PC-3 (cell line): ENCODE measurements at regions not wholly inside any gene's neighbourhood (a gene's known extent, or its start where the extent isn't known, plus 50 kb on each side); places are given as distances from the start of the nearest gene placed in this dataset.

Source experiments
- ATAC-seq: fragments of 200-7000 bp; cut with Tn5 transposase; 2 replicates; pipeline ENCODE4 v1.9.1; 2020; ENCODE audit warnings: mild to moderate bottlenecking, moderate library complexity
- BruUV-seq: library from RNA; stranded (reverse); fragments of 400-500 nt; replicated peaks from 2 replicates; lab custom pipeline; 2021; lab: Mats Ljungman, UMichigan
- CTCF ChIA-PET: fragments of 300-600 bp; sonication (Branson Sonifier 250); formaldehyde crosslinking; loops from one replicate; lab custom pipeline; 2022; ENCODE audit warnings: antibody characterized with exemption; lab: Charles Lee
- POLR2A ChIA-PET: fragments of 300-600 bp; sonication (Branson Sonifier 250); formaldehyde crosslinking; loops from one replicate; lab custom pipeline; 2022; ENCODE audit warnings: antibody characterized with exemption; ENCODE audit not compliant: unreplicated experiment; lab: Charles Lee
- DNase-seq: peaks from one replicate; pipeline ENCODE4 v3.0.0-alpha.2; 2015
- H2AFZ ChIP-seq: fragments of 300-600 bp; sonication (generic); 2 replicates; pipeline ENCODE4 v1.6.0; 2016; ENCODE audit warnings: antibody characterized with exemption, low read length
- H3F3A ChIP-seq: fragments of 300-600 bp; sonication (generic); one replicate; pipeline ENCODE4 v1.6.0; 2017; ENCODE audit warnings: antibody characterized with exemption, low read length, control low read depth, mild to moderate bottlenecking; ENCODE audit not compliant: unreplicated experiment
- H3K27ac ChIP-seq: fragments of 300-600 bp; sonication (generic); 2 replicates; pipeline ENCODE4 v1.5.1; 2016; ENCODE audit warnings: mild to moderate bottlenecking, low read length
- H3K27me3 ChIP-seq: fragments of 300-600 bp; sonication (generic); 2 replicates; pipeline ENCODE4 v1.6.1; 2016; ENCODE audit warnings: low read length, mixed read lengths
- H3K36me3 ChIP-seq: fragments of 300-600 bp; sonication (generic); 2 replicates; pipeline ENCODE4 v1.6.1; 2016; ENCODE audit warnings: low read depth, mixed run types, low read length, mixed read lengths
- H3K4me1 ChIP-seq: fragments of 300-600 bp; sonication (generic); 2 replicates; pipeline ENCODE4 v1.5.1; 2016; ENCODE audit warnings: low read length; ENCODE audit not compliant: insufficient read depth
- H3K4me2 ChIP-seq: fragments of 300-600 bp; sonication (generic); 2 replicates; pipeline ENCODE4 v1.6.0; 2016; ENCODE audit warnings: low read length
- H3K4me3 ChIP-seq: fragments of 300-600 bp; sonication (generic); 2 replicates; pipeline ENCODE4 v1.5.1; 2016; ENCODE audit warnings: mild to moderate bottlenecking, low read length, mixed read lengths
- H3K79me2 ChIP-seq: fragments of 300-600 bp; sonication (generic); 2 replicates; pipeline ENCODE4 v1.6.1; 2017; ENCODE audit warnings: low read length, mixed read lengths
- H3K9ac ChIP-seq: fragments of 300-600 bp; sonication (generic); 2 replicates; pipeline ENCODE4 v1.6.0; 2016; ENCODE audit warnings: mild to moderate bottlenecking, low read length
- H3K9me2 ChIP-seq: fragments of 300-600 bp; sonication (generic); replicated peaks from 2 replicates; pipeline ENCODE4 v1.6.1; 2016; ENCODE audit warnings: mixed run types, low read length, mixed read lengths
- H3K9me3 ChIP-seq: fragments of 300-600 bp; sonication (generic); 2 replicates; pipeline ENCODE4 v1.6.1; 2016; ENCODE audit warnings: low read length, mixed read lengths
- H4K20me1 ChIP-seq: fragments of 300-600 bp; sonication (generic); 2 replicates; pipeline ENCODE4 v1.6.1; 2016; ENCODE audit warnings: low read length, mixed read lengths
- EZH2 ChIP-seq: fragments of 300-600 bp; sonication (generic); IDR thresholded peaks from one replicate; pipeline ENCODE4 v1.6.1; 2017; ENCODE audit warnings: antibody characterized with exemption, mild to moderate bottlenecking, low read length; ENCODE audit not compliant: unreplicated experiment
- EZH2phosphoT487 ChIP-seq: fragments of 300-600 bp; sonication (generic); IDR thresholded peaks from 2 replicates; pipeline ENCODE4 v1.6.1; 2018; ENCODE audit warnings: mild to moderate bottlenecking, antibody characterized with exemption, low read length, borderline replicate concordance
- intact Hi-C: fragments of 100-400 bp; cut with micrococcal nuclease; formaldehyde crosslinking; loops from 2 replicates; pipeline ENCODE4 v1.9.0; 2023
- TF ChIP-seq, protein P1 (sequence below): fragments of 300-600 bp; sonication (generic); conservative IDR thresholded peaks from 2 replicates; pipeline ENCODE4 v1.5.1; 2017; ENCODE audit warnings: antibody characterized with exemption, low read depth, mild to moderate bottlenecking, low read length

DNA sequence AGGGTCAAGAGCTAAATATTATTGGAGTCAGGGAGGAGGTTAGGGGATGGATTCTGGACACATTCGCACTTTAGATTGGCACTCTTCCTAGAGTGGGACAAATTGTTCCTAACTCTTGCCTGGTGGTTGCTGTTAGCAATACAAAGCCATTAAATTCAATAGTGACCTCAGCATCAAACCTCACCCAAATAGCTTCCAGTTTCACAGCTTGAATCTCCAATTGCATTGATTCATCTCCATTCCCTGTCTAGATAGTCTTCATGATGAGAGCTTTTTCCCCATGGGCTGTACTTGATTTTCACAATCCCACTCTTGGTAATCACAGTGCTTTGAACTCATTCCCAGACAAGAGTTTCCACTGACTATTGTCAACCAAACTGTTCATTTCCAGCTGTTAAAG is 585.9 kb upstream of the SYT4 start:
- ATAC-seq = no peak
- Histone ChIP-seq H3K9me2 (no peaks in the 10 kb centered on the region), H3K27ac (no peak overlapping the region), H3K4me1 (no peaks in the 10 kb centered on the region), H3F3A (no peaks in the 10 kb centered on the region), H3K4me2 (no peak overlapping the region), H3K27me3 (no peaks in the 10 kb centered on the region), H4K20me1 (no peaks in the 10 kb centered on the region), H3K4me3 (no peak overlapping the region), H3K9ac (no peak overlapping the region), H2AFZ (no peak overlapping the region), H3K79me2 (no peaks in the 10 kb centered on the region), H3K9me3 (no peaks in the 10 kb centered on the region), H3K36me3 (no peaks in the 10 kb centered on the region)
- intact Hi-C loops = no loop called here
- CTCF ChIA-PET = no interaction called here
- TF ChIP-seq EZH2phosphoT487 = no peak
- TF ChIP-seq EZH2 = no peak
- TF ChIP-seq, protein P1, sequence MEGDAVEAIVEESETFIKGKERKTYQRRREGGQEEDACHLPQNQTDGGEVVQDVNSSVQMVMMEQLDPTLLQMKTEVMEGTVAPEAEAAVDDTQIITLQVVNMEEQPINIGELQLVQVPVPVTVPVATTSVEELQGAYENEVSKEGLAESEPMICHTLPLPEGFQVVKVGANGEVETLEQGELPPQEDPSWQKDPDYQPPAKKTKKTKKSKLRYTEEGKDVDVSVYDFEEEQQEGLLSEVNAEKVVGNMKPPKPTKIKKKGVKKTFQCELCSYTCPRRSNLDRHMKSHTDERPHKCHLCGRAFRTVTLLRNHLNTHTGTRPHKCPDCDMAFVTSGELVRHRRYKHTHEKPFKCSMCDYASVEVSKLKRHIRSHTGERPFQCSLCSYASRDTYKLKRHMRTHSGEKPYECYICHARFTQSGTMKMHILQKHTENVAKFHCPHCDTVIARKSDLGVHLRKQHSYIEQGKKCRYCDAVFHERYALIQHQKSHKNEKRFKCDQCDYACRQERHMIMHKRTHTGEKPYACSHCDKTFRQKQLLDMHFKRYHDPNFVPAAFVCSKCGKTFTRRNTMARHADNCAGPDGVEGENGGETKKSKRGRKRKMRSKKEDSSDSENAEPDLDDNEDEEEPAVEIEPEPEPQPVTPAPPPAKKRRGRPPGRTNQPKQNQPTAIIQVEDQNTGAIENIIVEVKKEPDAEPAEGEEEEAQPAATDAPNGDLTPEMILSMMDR = no peak
- POLR2A ChIA-PET = no interaction called here
- no TSS peak for BruUV-seq
- no peak for DNase-seq

DNA sequence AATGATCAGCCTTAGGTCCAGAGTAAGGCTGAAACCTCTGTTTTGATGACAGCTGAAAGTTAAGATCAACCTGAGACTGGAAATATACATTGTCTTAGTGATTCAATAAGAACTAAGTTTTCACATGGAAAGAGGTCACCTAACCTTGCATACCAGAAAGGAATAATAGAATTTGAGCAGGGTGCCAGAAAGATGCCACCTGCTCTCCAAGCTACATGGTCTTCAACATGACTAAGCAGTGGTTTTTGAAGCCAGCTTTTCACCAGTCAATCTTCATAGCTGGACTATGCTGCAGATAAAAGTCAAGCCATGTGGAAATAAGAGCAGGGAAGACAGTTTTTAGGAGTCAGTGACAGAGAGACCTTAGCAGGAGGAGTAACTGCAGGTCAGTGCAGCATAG is 589.4 kb upstream of the SYT4 start:
- H3K9me2 ChIP-seq = no peaks in the 10 kb centered on the region
- ChIA-PET POLR2A (no interaction called here), CTCF (no interaction called here)
- no peaks in the 10 kb centered on the region for H3K27me3 ChIP-seq
- DNase-seq = no peak
- no peaks in the 10 kb centered on the region for H3K9me3 ChIP-seq
- no peaks in the 10 kb centered on the region for H3K79me2 ChIP-seq
- TF ChIP-seq EZH2 = no peak
- TF ChIP-seq, protein P1 = no peak
- TF ChIP-seq EZH2phosphoT487 = no peak
- ATAC-seq = no peak
- no peaks in the 10 kb centered on the region for H3K36me3 ChIP-seq
- H2AFZ ChIP-seq = no peak overlapping the region
- intact Hi-C loops = no loop called here
- no peak overlapping the region for H3K4me2 ChIP-seq
- H3K9ac ChIP-seq = no peak overlapping the region
- no peak overlapping the region for H3K4me3 ChIP-seq
- no peaks in the 10 kb centered on the region for H3F3A ChIP-seq
- H4K20me1 ChIP-seq = no peaks in the 10 kb centered on the region
- no peak overlapping the region for H3K27ac ChIP-seq
- BruUV-seq = no TSS peak
- no peaks in the 10 kb centered on the region for H3K4me1 ChIP-seq

DNA sequence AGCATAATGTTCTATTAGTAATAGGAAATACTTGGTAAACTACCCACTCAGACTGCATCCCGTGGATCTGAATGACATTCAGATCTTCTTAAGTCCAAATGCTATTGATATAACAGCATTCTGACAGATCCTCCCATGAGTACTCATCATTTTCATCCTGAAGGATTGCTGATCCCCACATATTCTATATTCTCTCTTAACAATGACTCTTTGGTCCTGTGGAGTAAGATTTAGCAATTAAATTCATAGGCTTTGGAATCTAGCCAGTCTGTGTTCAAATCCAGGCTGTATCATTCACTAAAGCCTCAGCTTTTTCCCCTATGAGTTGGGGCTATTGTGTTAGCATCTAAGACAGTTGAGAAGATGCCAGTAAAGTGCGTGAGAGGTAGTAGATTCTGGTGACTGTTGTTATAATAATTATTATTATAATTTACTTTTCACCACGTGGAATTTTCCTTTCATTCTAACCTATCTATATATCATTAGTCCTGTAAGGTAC is 591.3 kb upstream of the SYT4 start:
- no TSS peak for BruUV-seq

More for the DNA sequence above, 591.3 kb upstream of the SYT4 start:
- Histone ChIP-seq H4K20me1 (no peaks in the 10 kb centered on the region), H3K79me2 (no peaks in the 10 kb centered on the region), H3K9me3 (no peaks in the 10 kb centered on the region), H3K27me3 (no peaks in the 10 kb centered on the region), H3K9ac (no peak overlapping the region), H3F3A (no peaks in the 10 kb centered on the region), H3K4me2 (no peak overlapping the region), H3K9me2 (no peaks in the 10 kb centered on the region), H3K4me1 (no peaks in the 10 kb centered on the region), H3K4me3 (no peak overlapping the region), H3K36me3 (no peaks in the 10 kb centered on the region), H2AFZ (no peak overlapping the region), H3K27ac (no peak overlapping the region)
- TF ChIP-seq EZH2phosphoT487 (no peak), EZH2 (no peak)
- no peak for ATAC-seq
- ChIA-PET CTCF (no interaction called here), POLR2A (no interaction called here)
- DNase-seq = no peak
- intact Hi-C loops = no loop called here
